ENCODE measurements at regions not wholly inside any gene's neighbourhood (a gene's known extent, or its start where the extent isn't known, plus 50 kb on each side); places are given as distances from the start of the nearest gene placed in this dataset.
"Not testable (repeated sequence)": the region's sequence is repeated elsewhere in the genome, so short reads cannot be mapped to it uniquely, and the experiment has no call there.

DNA sequence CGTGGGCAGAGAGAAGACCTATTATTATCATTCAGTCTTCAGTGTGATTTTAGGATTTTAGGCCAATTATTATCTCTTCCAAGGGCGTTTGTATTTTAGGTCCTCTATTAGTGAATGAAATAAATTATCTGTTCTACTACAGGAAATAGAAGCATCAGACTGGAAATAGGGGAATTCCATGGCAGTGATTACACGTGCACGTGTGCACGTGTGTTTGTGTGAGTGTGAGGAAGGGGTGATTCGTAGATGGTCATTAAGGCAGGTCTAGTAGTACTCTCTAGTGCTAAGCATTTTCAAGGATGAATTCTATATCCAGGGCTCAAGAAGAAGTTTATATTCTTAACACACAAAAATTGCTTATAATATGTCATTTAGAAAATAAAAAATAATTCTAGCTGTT, 623.2 kb downstream of the GATA3 start:
- Histone ChIP-seq H3K9me3 (ENCODE audit: low read length) (no peaks in the 10 kb centered on the region), H3K79me2 (ENCODE audit: insufficient read depth, low read length) (no peaks in the 10 kb centered on the region), H3F3A (ENCODE audit: insufficient read depth, low read length) (no peaks in the 10 kb centered on the region), H3K4me2 (ENCODE audit: low read length) (no peak overlapping the region), H3K36me3 (ENCODE audit: insufficient read depth, low read length) (no peaks in the 10 kb centered on the region), H3K27ac (ENCODE audit: low read depth, low read length, poor library complexity, severe bottlenecking) (no peak overlapping the region), H3K4me1 (ENCODE audit: insufficient read depth, low read length, severe bottlenecking) (no peaks in the 10 kb centered on the region), H3K9me2 (ENCODE audit: low read depth, low read length) (no peaks in the 10 kb centered on the region), H3K9ac (ENCODE audit: low read length) (no peak overlapping the region), H3K27me3 (ENCODE audit: insufficient read depth, low read length) (no peaks in the 10 kb centered on the region), H2AFZ (ENCODE audit: low read length) (no peak overlapping the region), H3K4me3 (ENCODE audit: low read depth, low read length, poor library complexity, severe bottlenecking) (no peak overlapping the region), H4K20me1 (ENCODE audit: insufficient read depth, low read length) (no peaks in the 10 kb centered on the region)
- no peak for TF ChIP-seq EZH2 (IDR thresholded peaks at IDR 0.05; ENCODE audit: borderline replicate concordance, low read length)
- TF ChIP-seq CTCF (IDR thresholded peaks at IDR 0.05; ENCODE audit: low read length), result no peak

- H3K4me1 ChIP-seq (ENCODE audit: insufficient read depth, low read length, severe bottlenecking); H3K9ac ChIP-seq (ENCODE audit: low read length); H4K20me1 ChIP-seq (ENCODE audit: insufficient read depth, low read length); H3K4me2 ChIP-seq (ENCODE audit: low read length); H3K9me3 ChIP-seq (ENCODE audit: low read length); H3K27me3 ChIP-seq (ENCODE audit: insufficient read depth, low read length); H3K36me3 ChIP-seq (ENCODE audit: insufficient read depth, low read length); H3K27ac ChIP-seq (ENCODE audit: low read depth, low read length, poor library complexity, severe bottlenecking); H2AFZ ChIP-seq (ENCODE audit: low read length); H3K79me2 ChIP-seq (ENCODE audit: insufficient read depth, low read length); H3F3A ChIP-seq (ENCODE audit: insufficient read depth, low read length); H3K4me3 ChIP-seq (ENCODE audit: low read depth, low read length, poor library complexity, severe bottlenecking); H3K9me2 ChIP-seq (ENCODE audit: low read depth, low read length): not testable (repeated sequence)
Measured at GRCh38 chr10:8684916-8685315, 630.4 kb downstream of the GATA3 start.

GRCh38 chr10:8688881-8689280, 634.4 kb downstream of the GATA3 start:
- Histone ChIP-seq H2AFZ (ENCODE audit: low read length) (no peak overlapping the region), H3K9me3 (ENCODE audit: low read length) (no peaks in the 10 kb centered on the region), H3K4me3 (ENCODE audit: low read depth, low read length, poor library complexity, severe bottlenecking) (no peak overlapping the region), H3F3A (ENCODE audit: insufficient read depth, low read length) (no peaks in the 10 kb centered on the region), H3K9ac (ENCODE audit: low read length) (no peak overlapping the region), H3K27ac (ENCODE audit: low read depth, low read length, poor library complexity, severe bottlenecking) (no peak overlapping the region), H3K9me2 (ENCODE audit: low read depth, low read length) (no peaks in the 10 kb centered on the region), H4K20me1 (ENCODE audit: insufficient read depth, low read length) (no peaks in the 10 kb centered on the region), H3K4me1 (ENCODE audit: insufficient read depth, low read length, severe bottlenecking) (no peaks in the 10 kb centered on the region), H3K36me3 (ENCODE audit: insufficient read depth, low read length) (no peaks in the 10 kb centered on the region), H3K4me2 (ENCODE audit: low read length) (no peak overlapping the region), H3K79me2 (ENCODE audit: insufficient read depth, low read length) (no peaks in the 10 kb centered on the region), H3K27me3 (ENCODE audit: insufficient read depth, low read length) (no peaks in the 10 kb centered on the region)
- TF ChIP-seq CTCF (IDR thresholded peaks at IDR 0.05; ENCODE audit: low read length) (no peak), EZH2 (IDR thresholded peaks at IDR 0.05; ENCODE audit: borderline replicate concordance, low read length) (no peak)

- Histone ChIP-seq H3K79me2 (ENCODE audit: insufficient read depth, low read length) (no peaks in the 10 kb centered on the region), H3K9me3 (ENCODE audit: low read length) (no peaks in the 10 kb centered on the region), H4K20me1 (ENCODE audit: insufficient read depth, low read length) (no peaks in the 10 kb centered on the region), H3K36me3 (ENCODE audit: insufficient read depth, low read length) (no peaks in the 10 kb centered on the region), H3K4me3 (ENCODE audit: low read depth, low read length, poor library complexity, severe bottlenecking) (no peak overlapping the region), H3K27me3 (ENCODE audit: insufficient read depth, low read length) (no peaks in the 10 kb centered on the region), H3K4me1 (ENCODE audit: insufficient read depth, low read length, severe bottlenecking) (no peaks in the 10 kb centered on the region), H3K4me2 (ENCODE audit: low read length) (no peak overlapping the region), H3K9me2 (ENCODE audit: low read depth, low read length) (no peaks in the 10 kb centered on the region), H3F3A (ENCODE audit: insufficient read depth, low read length) (no peaks in the 10 kb centered on the region), H3K27ac (ENCODE audit: low read depth, low read length, poor library complexity, severe bottlenecking) (no peak overlapping the region), H2AFZ (ENCODE audit: low read length) (no peak overlapping the region), H3K9ac (ENCODE audit: low read length) (no peak overlapping the region)
- TF ChIP-seq CTCF (IDR thresholded peaks at IDR 0.05; ENCODE audit: low read length) (no peak), EZH2 (IDR thresholded peaks at IDR 0.05; ENCODE audit: borderline replicate concordance, low read length) (no peak)
Measured at GRCh38 chr10:8691498-8692017, 637.1 kb downstream of the GATA3 start.

- H3K27me3 ChIP-seq (ENCODE audit: insufficient read depth, low read length); H3K4me1 ChIP-seq (ENCODE audit: insufficient read depth, low read length, severe bottlenecking); H3K4me2 ChIP-seq (ENCODE audit: low read length); H3K27ac ChIP-seq (ENCODE audit: low read depth, low read length, poor library complexity, severe bottlenecking); H3K4me3 ChIP-seq (ENCODE audit: low read depth, low read length, poor library complexity, severe bottlenecking); H3K9me2 ChIP-seq (ENCODE audit: low read depth, low read length); H4K20me1 ChIP-seq (ENCODE audit: insufficient read depth, low read length); H3K79me2 ChIP-seq (ENCODE audit: insufficient read depth, low read length); H3K9me3 ChIP-seq (ENCODE audit: low read length); H2AFZ ChIP-seq (ENCODE audit: low read length); H3K36me3 ChIP-seq (ENCODE audit: insufficient read depth, low read length); H3K9ac ChIP-seq (ENCODE audit: low read length); H3F3A ChIP-seq (ENCODE audit: insufficient read depth, low read length): not testable (repeated sequence)
Measured at GRCh38 chr10:8693635-8694034, 639.1 kb downstream of the GATA3 start.
